ENCODE measurements at regions not wholly inside any gene's neighbourhood (a gene's known extent, or its start where the extent isn't known, plus 50 kb on each side); places are given as distances from the start of the nearest gene placed in this dataset.

GRCh38 chr1:94620345-94621031, 78.9 kb upstream of the F3 start:
- Mint-ChIP-seq H3K4me3 (no peak overlapping the region), H3K4me1 (no peaks in the 10 kb centered on the region), H3K27me3 (peaks cover 2 to 5% of the 10 kb centered on the region in 2 donors), H3K9me3 (peaks cover 0 to 15% (median 9%) of the 10 kb centered on the region in 8 donors), H3K27ac (no peak overlapping the region), H3K36me3 (no peaks in the 10 kb centered on the region)
- ChIA-PET POLR2A (ENCODE audit: partially characterized antibody) (no interaction called here), CTCF (ENCODE audit: partially characterized antibody) (no interaction called here)
- Histone ChIP-seq H3K27ac (ENCODE audit: low read depth, low read length) (no peak overlapping the region), H3K4me1 (ENCODE audit: insufficient read depth, low read length) (no peaks in the 10 kb centered on the region), H3K27me3 (ENCODE audit: insufficient read depth, low read length) (no peaks in the 10 kb centered on the region), H3K4me3 (ENCODE audit: low read length in 2 of 2) (no peak overlapping the region), H3K9me3 (ENCODE audit: control insufficient read depth in 1 of 2, low read length in 2 of 2) (no peaks in the 10 kb centered on the region), H3K36me3 (ENCODE audit: insufficient read depth, low read length) (no peaks in the 10 kb centered on the region)
- no peak for DNase-seq
- intact Hi-C loops (cut with micrococcal nuclease) = no loop called here

- Mint-ChIP-seq H3K27me3 (peaks cover 2 to 5% of the 10 kb centered on the region in 2 donors), H3K36me3 (no peaks in the 10 kb centered on the region), H3K4me1 (no peaks in the 10 kb centered on the region), H3K4me3 (no peak overlapping the region), H3K9me3 (peaks cover 0 to 15% (median 9%) of the 10 kb centered on the region in 8 donors), H3K27ac (no peak overlapping the region)
- Histone ChIP-seq H3K27ac (ENCODE audit: low read depth, low read length) (no peak overlapping the region), H3K4me1 (ENCODE audit: insufficient read depth, low read length) (no peaks in the 10 kb centered on the region), H3K27me3 (ENCODE audit: insufficient read depth, low read length) (no peaks in the 10 kb centered on the region), H3K4me3 (ENCODE audit: low read length in 2 of 2) (no peak overlapping the region), H3K9me3 (ENCODE audit: control insufficient read depth in 1 of 2, low read length in 2 of 2) (no peaks in the 10 kb centered on the region), H3K36me3 (ENCODE audit: insufficient read depth, low read length) (no peaks in the 10 kb centered on the region)
- CTCF ChIA-PET (ENCODE audit: partially characterized antibody) = no interaction called here
- POLR2A ChIA-PET (ENCODE audit: partially characterized antibody) = no interaction called here
- intact Hi-C loops (cut with micrococcal nuclease) = no loop called here
- DNase-seq = no peak
Observed at GRCh38 chr1:94619731-94620130, 78.2 kb upstream of the F3 start.

GRCh38 chr1:94617957-94618739, 76.6 kb upstream of the F3 start:
- no peak overlapping the region for H3K4me3 ChIP-seq (ENCODE audit: low read length in 2 of 2)
- no peaks in the 10 kb centered on the region for H3K27me3 ChIP-seq (ENCODE audit: insufficient read depth, low read length)
- H3K4me1 Mint-ChIP-seq = no peaks in the 10 kb centered on the region
- H3K4me1 ChIP-seq (ENCODE audit: insufficient read depth, low read length) = no peaks in the 10 kb centered on the region
- H3K36me3 ChIP-seq (ENCODE audit: insufficient read depth, low read length) = no peaks in the 10 kb centered on the region
- no peaks in the 10 kb centered on the region for H3K36me3 Mint-ChIP-seq
- peaks cover 0 to 15% (median 9%) of the 10 kb centered on the region in 8 donors for H3K9me3 Mint-ChIP-seq
- H3K27me3 Mint-ChIP-seq = peaks cover 2 to 5% of the 10 kb centered on the region in 2 donors
- ChIA-PET CTCF (ENCODE audit: partially characterized antibody) (no interaction called here), POLR2A (ENCODE audit: partially characterized antibody) (no interaction called here)
- H3K27ac Mint-ChIP-seq = no peak overlapping the region
- no peaks in the 10 kb centered on the region for H3K9me3 ChIP-seq (ENCODE audit: control insufficient read depth in 1 of 2, low read length in 2 of 2)
- intact Hi-C loops (cut with micrococcal nuclease) = no loop called here
- no peak for DNase-seq
- H3K4me3 Mint-ChIP-seq = no peak overlapping the region
- no peak overlapping the region for H3K27ac ChIP-seq (ENCODE audit: low read depth, low read length)

DNA sequence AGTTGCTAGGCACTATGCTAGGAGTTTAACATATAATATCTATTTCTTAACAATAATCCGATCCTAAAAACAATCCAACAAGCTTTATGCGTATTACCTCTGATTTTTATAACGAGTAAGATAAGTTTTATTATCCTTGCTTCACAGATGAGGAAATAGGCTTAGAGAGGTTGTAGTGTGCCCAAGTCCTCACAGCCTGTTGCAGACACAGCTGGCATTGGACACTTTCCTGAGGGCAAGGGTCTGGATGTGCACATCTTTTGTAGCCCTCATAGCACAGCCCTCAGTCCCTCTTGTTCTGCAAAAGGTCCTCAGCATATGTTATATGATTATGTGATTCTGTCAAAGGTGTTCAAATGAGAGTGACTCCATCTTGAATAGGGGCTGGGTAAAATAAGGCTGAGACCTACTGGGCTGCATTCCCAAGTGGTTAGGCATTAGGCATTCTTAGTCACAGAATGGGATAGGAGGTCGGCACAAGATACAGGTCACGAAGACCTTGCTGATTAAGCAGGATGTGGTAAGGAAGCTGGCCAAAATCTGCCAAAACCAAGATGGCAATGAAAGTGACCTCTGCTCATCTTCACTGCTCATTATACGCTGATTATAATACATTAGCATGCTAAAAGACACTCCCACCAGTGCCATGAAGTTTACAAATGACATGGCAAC, 75.7 kb upstream of the F3 start:
- Mint-ChIP-seq H3K4me1 (peaks cover 0 to 2% (median 0%) of the 10 kb centered on the region in 4 donors), H3K27me3 (peaks cover 2 to 5% of the 10 kb centered on the region in 2 donors), H3K27ac (no peak overlapping the region), H3K9me3 (peaks cover 0 to 15% (median 9%) of the 10 kb centered on the region in 8 donors), H3K4me3 (no peak overlapping the region), H3K36me3 (no peaks in the 10 kb centered on the region)
- no peaks in the 10 kb centered on the region for H3K36me3 ChIP-seq (ENCODE audit: insufficient read depth, low read length)
- no peak overlapping the region for H3K27ac ChIP-seq (ENCODE audit: low read depth, low read length)
- H3K4me1 ChIP-seq (ENCODE audit: insufficient read depth, low read length) = no peaks in the 10 kb centered on the region
- DNase-seq = no peak
- no peak overlapping the region for H3K4me3 ChIP-seq (ENCODE audit: low read length in 2 of 2)
- H3K9me3 ChIP-seq (ENCODE audit: control insufficient read depth in 1 of 2, low read length in 2 of 2) = no peaks in the 10 kb centered on the region
- ChIA-PET CTCF (ENCODE audit: partially characterized antibody) (no interaction called here), POLR2A (ENCODE audit: partially characterized antibody) (no interaction called here)
- intact Hi-C loops (cut with micrococcal nuclease) = no loop called here
- H3K27me3 ChIP-seq (ENCODE audit: insufficient read depth, low read length) = no peaks in the 10 kb centered on the region

- ChIA-PET CTCF (ENCODE audit: partially characterized antibody) (no interaction called here), POLR2A (ENCODE audit: partially characterized antibody) (no interaction called here)
- Histone ChIP-seq H3K4me3 (ENCODE audit: low read length in 2 of 2) (no peak overlapping the region), H3K9me3 (ENCODE audit: control insufficient read depth in 1 of 2, low read length in 2 of 2) (no peaks in the 10 kb centered on the region), H3K4me1 (ENCODE audit: insufficient read depth, low read length) (no peaks in the 10 kb centered on the region), H3K27ac (ENCODE audit: low read depth, low read length) (no peak overlapping the region), H3K36me3 (ENCODE audit: insufficient read depth, low read length) (no peaks in the 10 kb centered on the region), H3K27me3 (ENCODE audit: insufficient read depth, low read length) (no peaks in the 10 kb centered on the region)
- no peak for DNase-seq
- intact Hi-C loops (cut with micrococcal nuclease) = no loop called here
- no peaks in the 10 kb centered on the region for H3K36me3 Mint-ChIP-seq
- no peak overlapping the region for H3K27ac Mint-ChIP-seq
- H3K4me1 Mint-ChIP-seq = peaks cover 0 to 2% (median 0%) of the 10 kb centered on the region in 4 donors
- H3K9me3 Mint-ChIP-seq = peaks cover 0 to 15% (median 9%) of the 10 kb centered on the region in 8 donors
- H3K4me3 Mint-ChIP-seq = no peak overlapping the region
- peaks cover 3 to 5% of the 10 kb centered on the region in 2 donors for H3K27me3 Mint-ChIP-seq
Observed at GRCh38 chr1:94616506-94616905, 74.9 kb upstream of the F3 start.

- peaks cover 3 to 5% of the 10 kb centered on the region in 2 donors for H3K27me3 Mint-ChIP-seq
- Histone ChIP-seq H3K9me3 (ENCODE audit: control insufficient read depth in 1 of 2, low read length in 2 of 2) (no peaks in the 10 kb centered on the region), H3K4me3 (ENCODE audit: low read length in 2 of 2) (no peak overlapping the region), H3K27ac (ENCODE audit: low read depth, low read length) (no peak overlapping the region), H3K27me3 (ENCODE audit: insufficient read depth, low read length) (no peaks in the 10 kb centered on the region), H3K4me1 (ENCODE audit: insufficient read depth, low read length) (no peaks in the 10 kb centered on the region), H3K36me3 (ENCODE audit: insufficient read depth, low read length) (no peaks in the 10 kb centered on the region)
- H3K4me1 Mint-ChIP-seq = peaks cover 0 to 2% (median 0%) of the 10 kb centered on the region in 4 donors
- intact Hi-C loops (cut with micrococcal nuclease) = no loop called here
- H3K36me3 Mint-ChIP-seq = no peaks in the 10 kb centered on the region
- ChIA-PET POLR2A (ENCODE audit: partially characterized antibody) (no interaction called here), CTCF (ENCODE audit: partially characterized antibody) (no interaction called here)
- H3K27ac Mint-ChIP-seq = no peak overlapping the region
- H3K4me3 Mint-ChIP-seq = no peak overlapping the region
- no peak for DNase-seq
- peaks cover 0 to 15% (median 9%) of the 10 kb centered on the region in 8 donors for H3K9me3 Mint-ChIP-seq
Observed at GRCh38 chr1:94614996-94615395, 73.4 kb upstream of the F3 start.

DNA sequence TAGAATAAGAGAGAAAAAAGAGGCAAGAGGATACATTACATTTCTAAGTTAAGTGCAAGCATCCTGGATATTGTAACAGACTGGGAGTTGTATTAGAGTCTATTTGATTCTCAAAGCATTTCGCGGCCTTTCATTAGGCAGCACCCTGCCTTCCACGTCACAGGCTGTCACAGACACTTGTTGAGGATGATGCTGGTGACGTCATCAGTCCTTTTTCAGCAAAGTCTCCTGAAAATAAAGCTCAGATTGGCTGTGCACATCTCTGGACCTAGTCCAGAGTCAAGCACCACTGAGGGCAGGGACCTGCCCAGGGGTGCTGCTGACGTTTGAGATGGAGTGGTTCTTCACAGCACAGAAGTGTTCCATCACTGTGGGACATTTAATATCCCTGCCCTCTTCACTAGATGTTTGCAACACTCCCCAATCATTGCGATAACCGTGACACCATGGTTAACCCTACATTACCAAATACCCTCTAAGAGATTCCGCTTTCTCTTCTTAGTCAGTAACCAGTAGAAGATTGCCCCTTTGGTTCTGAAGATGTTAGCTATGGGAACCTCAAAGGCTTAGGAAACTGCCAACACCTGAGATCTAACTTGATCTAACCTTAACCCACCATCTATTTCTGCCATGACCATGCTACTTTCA, 72.7 kb upstream of the F3 start:
- ChIA-PET CTCF (ENCODE audit: partially characterized antibody) (no interaction called here), POLR2A (ENCODE audit: partially characterized antibody) (no interaction called here)
- DNase-seq = no peak
- Mint-ChIP-seq H3K4me1 (peaks cover 0 to 2% (median 0%) of the 10 kb centered on the region in 4 donors), H3K36me3 (no peaks in the 10 kb centered on the region), H3K4me3 (no peak overlapping the region), H3K27me3 (peaks cover 3 to 5% of the 10 kb centered on the region in 2 donors), H3K27ac (no peak overlapping the region), H3K9me3 (peaks cover 0 to 14% (median 9%) of the 10 kb centered on the region in 8 donors)
- H3K27me3 ChIP-seq (ENCODE audit: insufficient read depth, low read length) = no peaks in the 10 kb centered on the region
- intact Hi-C loops (cut with micrococcal nuclease) = no loop called here
- no peak overlapping the region for H3K4me3 ChIP-seq (ENCODE audit: low read length in 2 of 2)
- no peaks in the 10 kb centered on the region for H3K9me3 ChIP-seq (ENCODE audit: control insufficient read depth in 1 of 2, low read length in 2 of 2)
- H3K4me1 ChIP-seq (ENCODE audit: insufficient read depth, low read length) = no peaks in the 10 kb centered on the region
- H3K27ac ChIP-seq (ENCODE audit: low read depth, low read length) = no peak overlapping the region
- H3K36me3 ChIP-seq (ENCODE audit: insufficient read depth, low read length) = no peaks in the 10 kb centered on the region

Measured in CD4-positive, alpha-beta memory T cell (primary cell).